ENCODE measurements at regions not wholly inside any gene's neighbourhood (a gene's known extent, or its start where the extent isn't known, plus 50 kb on each side); places are given as distances from the start of the nearest gene placed in this dataset.

GRCh38 chr10:117718986-117719920 is 176.7 kb downstream of the EMX2 start:
- no peak for DNase-seq

DNA sequence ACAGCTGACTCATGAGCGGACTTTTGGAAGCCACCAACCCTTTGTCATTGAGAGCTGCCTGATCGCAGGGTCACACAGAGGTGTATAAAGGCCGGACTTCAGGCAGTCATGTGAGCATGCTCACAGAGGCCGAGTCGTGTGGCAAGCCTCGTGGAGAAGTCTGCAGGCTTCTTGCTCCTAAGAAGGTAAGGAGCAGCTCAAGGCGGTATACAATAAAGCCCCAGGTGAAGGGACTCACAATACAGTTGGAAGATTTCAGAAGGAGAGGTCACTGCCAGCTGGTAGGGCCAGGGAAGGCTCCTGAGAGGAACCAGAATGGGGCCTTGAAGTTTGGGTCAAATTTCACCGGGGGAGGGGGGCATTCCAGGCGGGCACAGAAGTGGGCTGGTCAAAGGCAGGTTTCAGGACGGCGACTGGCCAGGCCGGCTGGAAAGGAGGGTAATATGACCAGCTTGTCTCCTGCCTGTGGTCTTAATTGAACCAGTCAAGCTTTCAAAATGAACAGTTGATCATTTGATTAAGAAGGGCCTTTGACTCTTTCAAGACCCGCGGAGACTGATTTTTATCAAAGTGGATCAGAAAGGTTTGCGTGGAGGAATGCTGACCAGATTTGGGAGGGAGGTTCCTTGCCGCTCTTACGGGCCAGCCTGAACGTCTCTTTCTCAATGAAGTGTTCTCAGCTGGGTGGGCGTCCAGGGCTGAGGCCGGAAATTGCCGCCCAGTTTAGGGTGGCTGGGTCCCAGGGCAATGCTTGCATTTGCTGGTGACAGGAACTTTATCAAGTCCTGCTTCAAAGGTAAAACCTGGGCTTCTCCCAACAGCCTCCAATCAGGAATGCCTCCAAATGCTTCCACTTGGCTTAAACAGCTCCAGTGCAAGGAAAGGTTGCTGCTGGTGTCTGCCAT is 178.6 kb downstream of the EMX2 start:
- no peak for DNase-seq

DNA sequence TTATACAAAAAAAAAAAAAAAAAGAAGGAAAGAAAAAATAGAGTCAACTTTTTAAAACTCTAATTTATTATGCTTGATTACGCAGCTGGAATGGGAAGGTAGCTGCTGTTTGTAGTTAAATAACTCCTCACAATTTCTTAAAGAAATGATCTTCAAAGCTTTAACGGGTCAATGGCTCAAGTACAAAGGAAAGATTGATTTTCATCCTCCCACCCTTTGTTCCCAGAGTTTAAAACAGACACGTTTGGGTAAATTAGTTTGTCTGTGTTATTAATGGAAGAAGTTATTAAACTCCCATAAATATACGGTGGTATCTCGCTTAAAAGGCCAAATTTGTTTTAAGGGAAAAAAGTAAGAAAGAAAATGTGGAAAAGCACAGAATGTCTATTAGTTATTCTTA is 179.3 kb downstream of the EMX2 start:
- DNase-seq: no peak

GRCh38 chr10:117723343-117723742 is 180.8 kb downstream of the EMX2 start:
- no peak for DNase-seq

GRCh38 chr10:117725993-117726392 is 183.4 kb downstream of the EMX2 start:
- DNase-seq: no peak

- no peak for DNase-seq
Observed at GRCh38 chr10:117726596-117727295, 184.2 kb downstream of the EMX2 start.

DNA sequence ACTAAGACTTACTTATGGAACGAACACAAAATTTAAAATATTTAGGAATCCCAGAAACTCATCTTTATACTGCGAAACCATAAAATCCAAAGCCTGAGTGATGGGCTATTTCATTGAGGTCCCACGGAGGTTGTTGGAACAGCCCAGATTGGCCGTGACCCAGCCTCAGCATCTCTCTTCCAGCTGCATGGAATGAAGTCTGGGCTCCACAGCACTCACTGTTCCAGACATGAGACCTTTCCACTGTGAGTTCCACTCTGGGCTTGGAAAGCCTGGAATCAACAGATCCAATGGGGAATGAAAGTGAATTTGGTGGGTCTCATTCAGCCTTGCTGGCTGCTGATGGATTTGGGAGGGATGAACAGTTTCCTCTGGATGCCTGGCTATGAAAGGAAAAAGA is 184.9 kb downstream of the EMX2 start:
- DNase-seq: no peak

DNA sequence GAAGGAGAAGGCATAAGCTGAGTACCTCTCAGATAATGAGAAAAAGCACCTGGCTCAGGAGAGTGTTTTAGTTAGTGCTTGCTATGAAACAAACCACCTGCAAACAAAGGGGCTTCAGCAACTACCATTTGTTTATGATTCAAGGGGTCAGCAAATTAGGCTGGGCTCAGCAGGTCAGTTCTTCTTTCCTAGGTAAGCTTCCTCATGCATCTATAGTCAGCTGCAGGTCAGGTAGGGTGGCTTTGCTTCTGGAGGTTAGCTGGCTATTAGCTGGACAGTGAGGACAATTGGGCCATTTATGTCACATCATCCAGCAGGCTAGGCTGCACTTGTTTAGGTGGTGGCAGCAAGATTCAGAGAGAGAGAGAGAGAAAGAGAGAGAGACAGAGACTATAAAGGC is 185.5 kb downstream of the EMX2 start:
- DNase-seq: no peak

DNA sequence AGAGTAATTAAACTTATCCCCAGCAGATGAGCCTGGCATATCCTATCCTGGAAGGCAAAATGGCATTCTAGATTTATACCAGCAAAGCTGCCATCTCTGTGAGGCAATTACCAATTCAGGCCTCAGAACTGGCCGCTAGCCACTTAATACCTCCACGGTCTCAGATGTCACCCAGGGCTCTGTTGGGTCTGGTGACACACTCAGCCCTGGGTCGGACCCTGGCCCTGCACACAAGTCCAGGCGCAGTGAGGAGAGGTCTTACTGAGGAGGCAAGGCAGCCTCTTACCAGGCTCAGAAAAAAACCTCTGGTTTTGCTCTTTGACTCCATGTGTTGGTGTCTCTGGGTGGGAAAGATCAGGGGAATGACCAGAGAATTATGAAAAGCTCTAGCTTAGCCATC is 186.6 kb downstream of the EMX2 start:
- no peak for DNase-seq

- DNase-seq: no peak
Observed at GRCh38 chr10:117731121-117731791, 188.7 kb downstream of the EMX2 start.

- no peak for DNase-seq
Observed at GRCh38 chr10:117734731-117735405, 192.3 kb downstream of the EMX2 start.

DNA sequence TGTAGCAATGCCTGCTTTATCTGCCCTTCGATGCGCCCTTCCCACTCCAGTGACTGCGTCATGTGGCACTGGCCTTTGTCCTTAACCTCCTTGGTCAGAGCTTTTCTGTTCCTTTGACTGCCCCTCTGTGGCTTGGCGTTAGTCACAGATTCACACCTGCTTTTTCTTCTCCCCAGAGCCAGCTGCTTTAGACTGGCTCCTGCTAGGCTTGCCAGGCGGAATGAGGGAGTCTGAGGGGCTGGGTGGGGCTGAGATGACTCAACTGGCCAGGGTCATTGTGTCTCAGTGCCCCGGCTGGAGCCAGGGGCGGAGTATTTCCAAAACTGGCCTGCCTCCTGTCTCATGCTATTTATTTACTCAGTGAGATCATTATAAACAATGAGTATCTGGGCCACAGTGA is 194.1 kb downstream of the EMX2 start:
- DNase-seq: no peak

GRCh38 chr10:117740088-117740487 is 197.5 kb downstream of the EMX2 start:
- DNase-seq: no peak

DNA sequence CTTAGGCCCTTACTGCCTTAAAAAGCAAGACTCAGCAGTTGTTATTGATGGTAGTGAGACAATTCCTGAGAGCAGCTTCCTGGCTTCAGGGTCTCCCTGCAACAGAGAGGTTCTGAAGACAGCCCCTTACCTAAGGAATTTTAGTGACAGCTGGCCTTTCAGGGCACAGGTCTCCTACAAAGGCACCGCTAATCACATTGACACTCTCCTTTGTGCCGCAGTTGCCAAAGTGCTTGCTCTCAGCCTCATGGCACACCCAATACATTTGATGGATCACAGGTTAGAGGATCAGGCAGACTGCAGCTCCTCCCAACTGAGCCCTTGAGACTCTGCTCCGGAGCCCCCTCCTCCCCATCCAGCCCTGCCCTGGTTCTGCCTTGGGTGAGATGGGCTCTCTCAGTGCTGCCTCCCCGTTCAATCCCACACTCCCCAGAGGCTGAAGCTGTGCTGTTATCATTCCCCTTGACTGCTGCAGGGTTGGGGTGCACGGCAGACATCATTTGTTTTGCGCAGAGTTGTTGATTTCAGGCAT is 198.2 kb downstream of the EMX2 start:
- DNase-seq: no peak

- DNase-seq: no peak
Observed at GRCh38 chr10:117741524-117741923, 199.0 kb downstream of the EMX2 start.

GRCh38 chr10:117743509-117743908 is 201.0 kb downstream of the EMX2 start:
- DNase-seq: no peak

DNA sequence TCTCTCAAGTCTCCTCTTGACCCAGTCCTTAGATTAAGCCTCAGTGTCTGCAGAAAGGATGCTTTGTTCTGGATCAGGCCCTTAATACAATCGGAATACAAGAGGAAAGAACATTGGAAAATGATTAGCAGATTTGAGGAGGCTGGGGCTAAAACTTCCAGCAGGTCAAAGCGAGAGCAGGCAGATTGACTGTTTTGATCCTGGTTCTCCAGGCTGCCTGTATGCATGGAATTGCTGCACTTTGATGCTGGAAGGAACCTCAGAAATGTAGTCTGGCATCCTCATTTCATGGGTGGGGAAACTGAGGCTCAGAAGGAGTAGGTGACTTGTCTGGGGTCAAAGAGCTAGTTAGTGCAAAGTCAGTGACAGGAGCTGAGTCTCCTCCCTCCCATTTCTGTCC is 202.8 kb downstream of the EMX2 start:
- no peak for DNase-seq

DNA sequence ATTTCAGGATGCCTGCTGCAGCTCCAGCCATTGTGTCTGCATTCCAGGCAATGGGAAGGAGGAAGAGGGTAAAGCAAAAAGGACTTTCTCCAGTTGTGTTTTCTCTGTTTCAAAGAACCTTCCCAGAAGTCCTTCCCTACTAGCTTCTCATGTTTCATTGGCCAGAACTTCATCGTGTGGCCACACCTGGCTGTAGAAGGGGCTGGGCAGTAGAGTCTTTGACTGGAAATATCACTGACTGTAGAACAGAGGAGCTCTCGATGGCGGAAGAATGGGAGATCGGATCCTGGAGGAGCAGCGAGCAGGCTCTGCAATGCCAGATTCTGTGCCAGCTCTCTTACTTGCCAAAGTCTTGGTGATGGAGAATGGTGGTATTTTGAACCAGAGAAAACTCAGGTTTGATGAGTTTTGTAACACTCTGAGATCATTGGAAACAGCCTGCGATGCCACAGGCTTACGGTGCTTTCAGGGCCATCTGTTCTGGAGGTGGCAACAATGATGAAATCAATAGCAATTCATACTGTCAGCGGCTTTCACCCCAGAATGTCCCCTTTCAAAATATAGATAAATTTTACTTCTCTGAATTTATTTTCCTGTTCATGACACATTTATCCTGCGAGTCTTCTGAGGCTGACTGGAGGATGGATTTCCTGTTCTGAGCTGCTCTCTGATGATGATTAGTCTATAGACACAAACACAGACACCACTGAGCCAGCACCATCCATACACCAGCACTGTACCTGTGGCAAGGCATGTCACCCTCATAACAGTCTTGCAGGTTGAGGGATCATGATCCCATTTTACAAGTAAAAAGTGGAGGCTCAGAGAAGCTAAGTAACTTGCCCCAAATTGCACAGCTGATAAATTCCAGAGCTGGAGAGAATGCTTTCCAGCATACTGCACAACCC is 204.2 kb downstream of the EMX2 start:
- no peak for DNase-seq

- no peak for DNase-seq
Observed at GRCh38 chr10:117747636-117748035, 205.1 kb downstream of the EMX2 start.

DNA sequence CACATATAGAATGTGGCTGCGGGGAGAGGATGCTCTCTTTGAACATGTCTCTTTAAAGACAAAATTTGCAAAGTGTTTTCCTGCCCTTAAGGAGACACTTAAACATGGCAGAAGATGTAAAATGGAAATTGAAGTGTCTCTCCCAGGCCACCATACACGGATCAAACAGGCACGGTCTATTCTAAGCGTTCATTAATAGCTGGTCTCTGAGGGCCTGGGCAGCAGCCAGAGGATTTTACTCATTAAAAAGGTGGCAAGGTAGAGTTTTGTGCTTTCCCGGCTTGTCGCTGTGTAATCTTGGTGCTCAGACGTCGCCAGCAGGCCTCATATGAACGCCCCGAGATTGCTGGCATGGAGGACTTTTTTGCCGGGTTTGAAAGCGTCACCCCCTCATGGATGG is 205.5 kb downstream of the EMX2 start:
- DNase-seq: no peak
